Esophagus (tissue), 2 donors: ENCODE measurements at regions not wholly inside any gene's neighbourhood (a gene's known extent, or its start where the extent isn't known, plus 50 kb on each side); places are given as distances from the start of the nearest gene placed in this dataset.

ENCODE experiments used
- H3K27ac ChIP-seq, 2 donors: one replicate each; pipeline ENCODE4 v1.5.1; 2013; ENCODE audit warnings: low read depth in 2 of 2, mild to moderate bottlenecking in 2 of 2, inconsistent platforms in 1 of 2, low read length in 1 of 2, moderate library complexity in 1 of 2
- H3K27me3 ChIP-seq, 2 donors: one replicate each; pipeline ENCODE4 v1.6.1; 2013; ENCODE audit warnings: low read length in 2 of 2, control low read depth in 1 of 2, mild to moderate bottlenecking in 1 of 2; ENCODE audit not compliant: insufficient read depth in 2 of 2, control insufficient read depth in 1 of 2
- H3K36me3 ChIP-seq, 2 donors: one replicate each; pipeline ENCODE4 v1.6.1; 2013; ENCODE audit warnings: low read length in 1 of 2; ENCODE audit not compliant: control insufficient read depth in 2 of 2, insufficient read depth in 2 of 2
- H3K4me1 ChIP-seq, 2 donors: one replicate each; pipeline ENCODE4 v1.6.1; 2013; ENCODE audit warnings: low read length in 1 of 2; ENCODE audit not compliant: control insufficient read depth in 2 of 2, insufficient read depth in 2 of 2
- H3K4me3 ChIP-seq, 2 donors: one replicate each; pipeline ENCODE4 v1.5.1; 2013; ENCODE audit warnings: low read length in 2 of 2, mild to moderate bottlenecking in 2 of 2, low read depth in 1 of 2, moderate library complexity in 1 of 2
- H3K9me3 ChIP-seq, 2 donors: one replicate each; pipeline ENCODE4 v1.6.1; 2013; ENCODE audit warnings: mild to moderate bottlenecking in 2 of 2, low read depth in 1 of 2, low read length in 1 of 2, moderate library complexity in 1 of 2; ENCODE audit not compliant: control insufficient read depth in 2 of 2, insufficient read depth in 1 of 2
- WGBS, 2 donors: extraction: QIAGEN DNeasy Blood & Tissue Kit; methylation state at CpG; one replicate each; pipeline ENCODE4 v1.1.7; 2013; 5-methylcytosine and 5-hydroxymethylcytosine counted together
- donor health status: healthy with polysubstance abuse.
- donor health status: Bipolar disorder and iron deficiency.

- H3K27me3 ChIP-seq: no peaks in the 10 kb centered on the region
- H3K4me1 ChIP-seq: no peaks in the 10 kb centered on the region
- H3K9me3 ChIP-seq: no peaks in the 10 kb centered on the region
- H3K4me3 ChIP-seq: no peak overlapping the region
- no peaks in the 10 kb centered on the region for H3K36me3 ChIP-seq
- 73 to 78% methylated on average over 2 of the region's 2 CpGs for WGBS, 2 donors
- no peak overlapping the region for H3K27ac ChIP-seq
These were observed 60.7 kb upstream of the PLAC1 start for GRCh38 chrX:134718966-134719317.

- Histone ChIP-seq H3K4me1 (no peaks in the 10 kb centered on the region), H3K27ac (no peak overlapping the region), H3K9me3 (no peaks in the 10 kb centered on the region), H3K4me3 (no peak overlapping the region), H3K27me3 (no peaks in the 10 kb centered on the region), H3K36me3 (no peaks in the 10 kb centered on the region)
- 42 to 51% methylated on average over 5 of the region's 5 CpGs for WGBS, 2 donors
These were observed 60.1 kb upstream of the PLAC1 start for GRCh38 chrX:134718105-134718965.

GRCh38 chrX:134717698-134718097 lies 59.4 kb upstream of the PLAC1 start:
- Histone ChIP-seq H3K9me3 (no peaks in the 10 kb centered on the region), H3K27me3 (no peaks in the 10 kb centered on the region), H3K4me3 (no peak overlapping the region), H3K36me3 (no peaks in the 10 kb centered on the region), H3K27ac (no peak overlapping the region), H3K4me1 (no peaks in the 10 kb centered on the region)
- 89 to 91% methylated on average over 1 of the region's 1 CpG for WGBS, 2 donors

GRCh38 chrX:134716620-134717012 lies 58.3 kb upstream of the PLAC1 start:
- Histone ChIP-seq H3K4me1 (no peaks in the 10 kb centered on the region), H3K27ac (no peak overlapping the region), H3K4me3 (no peak overlapping the region), H3K27me3 (no peaks in the 10 kb centered on the region), H3K36me3 (no peaks in the 10 kb centered on the region), H3K9me3 (no peaks in the 10 kb centered on the region)
- WGBS, 2 donors: 80 to 94% methylated on average over 5 of the region's 5 CpGs

GRCh38 chrX:134715930-134716619 lies 57.8 kb upstream of the PLAC1 start:
- Histone ChIP-seq H3K9me3 (no peaks in the 10 kb centered on the region), H3K4me1 (no peaks in the 10 kb centered on the region), H3K4me3 (no peak overlapping the region), H3K36me3 (no peaks in the 10 kb centered on the region), H3K27ac (no peak overlapping the region), H3K27me3 (peaks cover 0 to under 1% of the 10 kb centered on the region in 2 donors)
- WGBS, 2 donors: 62 to 78% methylated on average over 5 of the region's 5 CpGs

- Histone ChIP-seq H3K27me3 (peaks cover 0 to 5% of the 10 kb centered on the region in 2 donors), H3K9me3 (no peaks in the 10 kb centered on the region), H3K4me1 (no peaks in the 10 kb centered on the region), H3K27ac (no peak overlapping the region), H3K4me3 (no peak overlapping the region), H3K36me3 (no peaks in the 10 kb centered on the region)
- 60 to 69% methylated on average over 3 of the region's 3 CpGs for WGBS, 2 donors
These were observed 56.4 kb upstream of the PLAC1 start for GRCh38 chrX:134714633-134715110.

GRCh38 chrX:134713618-134714107 lies 55.4 kb upstream of the PLAC1 start:
- H3K27ac ChIP-seq: no peak overlapping the region
- no peak overlapping the region for H3K4me3 ChIP-seq
- H3K4me1 ChIP-seq: no peaks in the 10 kb centered on the region
- WGBS, 2 donors: 76 to 84% methylated on average over 10 of the region's 10 CpGs
- H3K27me3 ChIP-seq: peaks cover 0 to 5% of the 10 kb centered on the region in 2 donors
- no peaks in the 10 kb centered on the region for H3K36me3 ChIP-seq
- no peaks in the 10 kb centered on the region for H3K9me3 ChIP-seq

GRCh38 chrX:134712272-134712671 lies 54.0 kb upstream of the PLAC1 start:
- no peaks in the 10 kb centered on the region for H3K36me3 ChIP-seq
- no peak overlapping the region for H3K27ac ChIP-seq
- H3K4me3 ChIP-seq: no peak overlapping the region
- WGBS, 2 donors: 63 to 81% methylated on average over 3 of the region's 3 CpGs
- peaks cover 0 to 5% of the 10 kb centered on the region in 2 donors for H3K27me3 ChIP-seq
- no peaks in the 10 kb centered on the region for H3K9me3 ChIP-seq
- H3K4me1 ChIP-seq: no peaks in the 10 kb centered on the region

GRCh38 chrX:134711135-134711921 lies 53.1 kb upstream of the PLAC1 start:
- H3K4me3 ChIP-seq: no peak overlapping the region
- no peaks in the 10 kb centered on the region for H3K4me1 ChIP-seq
- WGBS, 2 donors: 49 to 51% methylated on average over 3 of the region's 3 CpGs

More at GRCh38 chrX:134711135-134711921, 53.1 kb upstream of the PLAC1 start:
- peaks cover 0 to 5% of the 10 kb centered on the region in 2 donors for H3K27me3 ChIP-seq
- H3K36me3 ChIP-seq: no peaks in the 10 kb centered on the region
- no peak overlapping the region for H3K27ac ChIP-seq
- no peaks in the 10 kb centered on the region for H3K9me3 ChIP-seq
